ENCODE measurements at regions not wholly inside any gene's neighbourhood (a gene's known extent, or its start where the extent isn't known, plus 50 kb on each side); places are given as distances from the start of the nearest gene placed in this dataset.

GRCh38 chr6:86153521-86153920 is 510.8 kb upstream of the SYNCRIP start:
- TF ChIP-seq CTCF (IDR thresholded peaks at IDR 0.05) (no peak), POLR2A (IDR thresholded peaks at IDR 0.05) (peak in 2 of 3 donors; percentile 13 to 19)

All from body of pancreas (tissue), 4 donors.